ENCODE measurements at regions not wholly inside any gene's neighbourhood (a gene's known extent, or its start where the extent isn't known, plus 50 kb on each side); places are given as distances from the start of the nearest gene placed in this dataset.

DNA sequence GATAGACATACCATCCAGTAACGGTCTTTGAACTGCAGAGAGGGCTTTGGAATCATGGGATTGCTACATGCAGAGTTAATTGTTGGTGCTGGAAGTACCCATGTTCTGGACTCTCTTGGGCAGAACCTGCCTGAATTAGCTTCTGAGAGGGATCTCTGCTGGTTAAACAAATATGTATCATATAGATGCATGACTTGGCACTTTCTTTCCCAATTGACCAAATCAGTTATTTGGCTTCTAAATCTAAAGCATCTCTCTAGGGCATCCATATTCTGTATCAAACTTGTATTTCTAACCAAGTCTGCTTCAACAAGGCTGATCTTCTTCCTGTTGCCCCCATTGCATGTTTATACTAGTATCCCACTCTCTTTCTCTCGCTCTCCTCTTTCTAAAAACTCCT is 336.7 kb upstream of the CELF4 start:
- Histone ChIP-seq H2BK5ac (ENCODE audit: low read length) (no peak overlapping the region), H3K79me1 (ENCODE audit: low read depth, low read length) (no peaks in the 10 kb centered on the region), H2BK12ac (ENCODE audit: low read length) (no peak overlapping the region), H3K4me1 (ENCODE audit: control insufficient read depth in 2 of 2, insufficient read depth in 1 of 2, low read depth in 1 of 2, low read length in 2 of 2) (peaks cover 0 to 2% of the 10 kb centered on the region in 2 donors), H2AFZ (ENCODE audit: low read length) (no peak overlapping the region), H3K4me3 (ENCODE audit: low read length in 2 of 2) (no peak overlapping the region), H3K4me2 (ENCODE audit: insufficient read depth, low read length, poor library complexity, severe bottlenecking) (no peak overlapping the region), H3K27ac (replicated peaks; ENCODE audit: low read length) (no peak overlapping the region), H3K18ac (ENCODE audit: low read length) (no peak overlapping the region), H3K27me3 (ENCODE audit: control insufficient read depth in 3 of 3, insufficient read depth in 3 of 3, low read depth in 1 of 3, low read length in 3 of 3) (no peaks in the 10 kb centered on the region), H3K14ac (ENCODE audit: low read length) (no peak overlapping the region), H4K91ac (ENCODE audit: low read depth, low read length, poor library complexity) (no peak overlapping the region), H2BK120ac (ENCODE audit: low read depth, low read length) (no peak overlapping the region), H3K9ac (ENCODE audit: low read depth, low read length, poor library complexity) (no peak overlapping the region), H3K36me3 (replicated peaks in 1 of 2; ENCODE audit: control insufficient read depth in 2 of 2, insufficient read depth in 2 of 2, low read length in 2 of 2) (no peaks in the 10 kb centered on the region), H2BK15ac (ENCODE audit: low read length) (no peak overlapping the region), H4K8ac (ENCODE audit: low read depth, low read length) (no peak overlapping the region), H3K9me3 (replicated peaks in 1 of 2; ENCODE audit: control insufficient read depth in 2 of 2, insufficient read depth in 1 of 2, low read depth in 1 of 2, low read length in 2 of 2) (no peaks in the 10 kb centered on the region), H3K23ac (ENCODE audit: low read depth, low read length, poor library complexity) (no peak overlapping the region), H3K4ac (ENCODE audit: low read length) (no peak overlapping the region), H2AK5ac (ENCODE audit: low read depth, low read length) (no peak overlapping the region)
- no peak for DNase-seq (ENCODE audit: low spot score)
- WGBS, 2 donors (ENCODE audit: extremely low coverage in 2 of 2, insufficient read length in 2 of 2, insufficient replicate concordance in 1 of 2) = 100% methylated on average over 1 of the region's 2 CpGs; no CpG with 5 or more reads in 1 of the 2 donors

DNA sequence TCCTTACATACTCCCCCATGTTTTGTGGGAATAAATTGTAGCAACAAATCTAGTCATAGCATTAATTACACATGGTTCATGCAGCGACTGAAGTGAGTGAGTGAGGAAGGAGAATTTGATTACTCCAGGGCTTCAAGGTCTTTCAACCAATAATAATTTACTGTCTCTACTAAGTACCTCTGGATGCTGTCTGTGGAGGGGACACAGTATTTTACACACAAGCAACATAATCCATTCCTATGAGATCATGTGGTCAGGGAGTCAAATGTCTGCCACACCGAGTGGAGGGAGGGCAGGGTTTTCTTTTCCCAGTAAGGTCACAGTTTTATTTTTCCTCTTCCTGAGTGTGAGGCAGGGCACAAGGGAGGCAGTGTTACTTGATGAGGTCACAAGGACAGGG is 334.7 kb upstream of the CELF4 start:
- H2BK15ac ChIP-seq (ENCODE audit: low read length) = no peak overlapping the region
- H3K4me3 ChIP-seq (ENCODE audit: low read length in 2 of 2) = no peak overlapping the region
- no peak overlapping the region for H2BK12ac ChIP-seq (ENCODE audit: low read length)
- H2BK120ac ChIP-seq (ENCODE audit: low read depth, low read length) = no peak overlapping the region
- peaks cover 0 to 2% of the 10 kb centered on the region in 2 donors for H3K4me1 ChIP-seq (ENCODE audit: control insufficient read depth in 2 of 2, insufficient read depth in 1 of 2, low read depth in 1 of 2, low read length in 2 of 2)
- H3K4me2 ChIP-seq (ENCODE audit: insufficient read depth, low read length, poor library complexity, severe bottlenecking) = no peak overlapping the region
- no peak overlapping the region for H4K91ac ChIP-seq (ENCODE audit: low read depth, low read length, poor library complexity)
- H4K8ac ChIP-seq (ENCODE audit: low read depth, low read length) = no peak overlapping the region
- no peaks in the 10 kb centered on the region for H3K36me3 ChIP-seq (replicated peaks in 1 of 2; ENCODE audit: control insufficient read depth in 2 of 2, insufficient read depth in 2 of 2, low read length in 2 of 2)
- no peak overlapping the region for H3K27ac ChIP-seq (replicated peaks; ENCODE audit: low read length)
- WGBS, 2 donors (ENCODE audit: extremely low coverage in 2 of 2, insufficient read length in 2 of 2, insufficient replicate concordance in 1 of 2) = no CpG with 5 or more reads among the region's 2 CpGs
- no peak overlapping the region for H3K23ac ChIP-seq (ENCODE audit: low read depth, low read length, poor library complexity)
- no peaks in the 10 kb centered on the region for H3K27me3 ChIP-seq (ENCODE audit: control insufficient read depth in 3 of 3, insufficient read depth in 3 of 3, low read depth in 1 of 3, low read length in 3 of 3)
- H3K18ac ChIP-seq (ENCODE audit: low read length) = no peak overlapping the region
- DNase-seq (ENCODE audit: low spot score) = no peak
- H2BK5ac ChIP-seq (ENCODE audit: low read length) = no peak overlapping the region
- no peaks in the 10 kb centered on the region for H3K9me3 ChIP-seq (replicated peaks in 1 of 2; ENCODE audit: control insufficient read depth in 2 of 2, insufficient read depth in 1 of 2, low read depth in 1 of 2, low read length in 2 of 2)
- no peak overlapping the region for H2AFZ ChIP-seq (ENCODE audit: low read length)
- H3K9ac ChIP-seq (ENCODE audit: low read depth, low read length, poor library complexity) = no peak overlapping the region
- no peak overlapping the region for H3K4ac ChIP-seq (ENCODE audit: low read length)
- no peak overlapping the region for H3K14ac ChIP-seq (ENCODE audit: low read length)
- H2AK5ac ChIP-seq (ENCODE audit: low read depth, low read length) = no peak overlapping the region
- no peaks in the 10 kb centered on the region for H3K79me1 ChIP-seq (ENCODE audit: low read depth, low read length)

DNA sequence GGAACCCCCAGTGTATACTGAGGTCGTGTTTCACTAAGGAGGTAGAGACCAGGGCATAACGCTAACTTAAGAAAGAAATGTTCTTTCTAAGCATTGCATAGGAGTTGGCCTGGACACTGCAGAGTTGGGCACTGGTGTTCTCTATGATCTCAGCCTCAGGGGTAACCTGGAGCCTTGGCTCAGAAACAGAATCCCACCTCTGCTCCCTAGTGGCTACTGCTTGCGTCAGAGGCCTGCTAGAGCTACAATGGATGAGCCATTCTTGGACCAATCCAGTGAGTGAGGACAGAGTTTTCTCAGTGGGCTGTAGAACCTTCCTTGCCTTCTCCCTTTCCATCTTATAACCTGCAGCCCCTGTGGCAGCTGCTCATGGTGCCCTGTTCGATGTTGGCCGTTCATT is 324.4 kb upstream of the CELF4 start:
- no peak overlapping the region for H2AK5ac ChIP-seq (ENCODE audit: low read depth, low read length)
- no peak overlapping the region for H3K9ac ChIP-seq (ENCODE audit: low read depth, low read length, poor library complexity)
- DNase-seq (ENCODE audit: low spot score) = no peak
- H2BK5ac ChIP-seq (ENCODE audit: low read length) = no peak overlapping the region
- H3K4me2 ChIP-seq (ENCODE audit: insufficient read depth, low read length, poor library complexity, severe bottlenecking) = no peak overlapping the region
- no CpG with 5 or more reads among the region's 5 CpGs for WGBS, 2 donors (ENCODE audit: extremely low coverage in 2 of 2, insufficient read length in 2 of 2, insufficient replicate concordance in 1 of 2)
- no peak overlapping the region for H3K4me3 ChIP-seq (ENCODE audit: low read length in 2 of 2)
- H3K4ac ChIP-seq (ENCODE audit: low read length) = no peak overlapping the region
- H3K36me3 ChIP-seq (replicated peaks in 1 of 2; ENCODE audit: control insufficient read depth in 2 of 2, insufficient read depth in 2 of 2, low read length in 2 of 2) = no peaks in the 10 kb centered on the region
- H3K27me3 ChIP-seq (ENCODE audit: control insufficient read depth in 3 of 3, insufficient read depth in 3 of 3, low read depth in 1 of 3, low read length in 3 of 3) = no peaks in the 10 kb centered on the region
- H3K18ac ChIP-seq (ENCODE audit: low read length) = no peak overlapping the region
- H3K23ac ChIP-seq (ENCODE audit: low read depth, low read length, poor library complexity) = no peak overlapping the region
- H2AFZ ChIP-seq (ENCODE audit: low read length) = no peak overlapping the region
- H3K4me1 ChIP-seq (ENCODE audit: control insufficient read depth in 2 of 2, insufficient read depth in 1 of 2, low read depth in 1 of 2, low read length in 2 of 2) = peaks cover 0 to 5% of the 10 kb centered on the region in 2 donors
- H3K14ac ChIP-seq (ENCODE audit: low read length) = no peak overlapping the region
- H2BK120ac ChIP-seq (ENCODE audit: low read depth, low read length) = no peak overlapping the region
- H3K79me1 ChIP-seq (ENCODE audit: low read depth, low read length) = no peaks in the 10 kb centered on the region
- H3K9me3 ChIP-seq (replicated peaks in 1 of 2; ENCODE audit: control insufficient read depth in 2 of 2, insufficient read depth in 1 of 2, low read depth in 1 of 2, low read length in 2 of 2) = no peaks in the 10 kb centered on the region
- no peak overlapping the region for H2BK15ac ChIP-seq (ENCODE audit: low read length)
- no peak overlapping the region for H4K91ac ChIP-seq (ENCODE audit: low read depth, low read length, poor library complexity)
- H3K27ac ChIP-seq (replicated peaks; ENCODE audit: low read length) = no peak overlapping the region
- no peak overlapping the region for H4K8ac ChIP-seq (ENCODE audit: low read depth, low read length)
- H2BK12ac ChIP-seq (ENCODE audit: low read length) = no peak overlapping the region

DNA sequence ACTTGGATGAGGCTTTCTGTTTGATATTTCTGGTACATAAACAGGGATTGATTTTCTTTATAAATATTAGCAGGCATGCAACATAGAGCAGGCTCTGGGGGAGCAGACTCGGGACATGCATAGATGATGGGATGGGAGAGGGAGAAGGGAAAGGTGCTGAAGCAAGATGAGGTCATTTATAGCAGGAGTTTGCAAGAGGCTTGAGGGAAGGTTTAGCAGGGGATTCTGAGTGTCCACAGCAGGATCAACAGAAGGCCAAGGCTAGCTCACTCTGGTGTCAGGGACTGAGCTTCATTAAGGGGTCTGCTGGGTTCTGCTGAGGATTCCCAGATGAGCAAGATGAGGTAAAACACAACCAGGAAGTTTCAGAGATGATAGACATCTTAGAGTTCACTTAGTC is 309.1 kb upstream of the CELF4 start:
- Histone ChIP-seq H3K4me1 (ENCODE audit: control insufficient read depth in 2 of 2, insufficient read depth in 1 of 2, low read depth in 1 of 2, low read length in 2 of 2) (peaks cover 0 to 9% of the 10 kb centered on the region in 2 donors), H3K79me1 (ENCODE audit: low read depth, low read length) (no peaks in the 10 kb centered on the region), H3K14ac (ENCODE audit: low read length) (no peak overlapping the region), H3K23ac (ENCODE audit: low read depth, low read length, poor library complexity) (no peak overlapping the region), H3K4me3 (ENCODE audit: low read length in 2 of 2) (no peak overlapping the region), H3K9me3 (replicated peaks in 1 of 2; ENCODE audit: control insufficient read depth in 2 of 2, insufficient read depth in 1 of 2, low read depth in 1 of 2, low read length in 2 of 2) (no peaks in the 10 kb centered on the region), H2BK120ac (ENCODE audit: low read depth, low read length) (no peak overlapping the region), H3K27ac (replicated peaks; ENCODE audit: low read length) (no peak overlapping the region), H2BK12ac (ENCODE audit: low read length) (no peak overlapping the region), H3K4ac (ENCODE audit: low read length) (no peak overlapping the region), H3K9ac (ENCODE audit: low read depth, low read length, poor library complexity) (no peak overlapping the region), H3K4me2 (ENCODE audit: insufficient read depth, low read length, poor library complexity, severe bottlenecking) (no peak overlapping the region), H2BK5ac (ENCODE audit: low read length) (no peak overlapping the region), H3K27me3 (ENCODE audit: control insufficient read depth in 3 of 3, insufficient read depth in 3 of 3, low read depth in 1 of 3, low read length in 3 of 3) (no peaks in the 10 kb centered on the region), H2AFZ (ENCODE audit: low read length) (no peak overlapping the region), H4K8ac (ENCODE audit: low read depth, low read length) (no peak overlapping the region), H3K36me3 (replicated peaks in 1 of 2; ENCODE audit: control insufficient read depth in 2 of 2, insufficient read depth in 2 of 2, low read length in 2 of 2) (no peaks in the 10 kb centered on the region), H2AK5ac (ENCODE audit: low read depth, low read length) (no peak overlapping the region), H2BK15ac (ENCODE audit: low read length) (no peak overlapping the region), H4K91ac (ENCODE audit: low read depth, low read length, poor library complexity) (no peak overlapping the region), H3K18ac (ENCODE audit: low read length) (no peak overlapping the region)
- DNase-seq (ENCODE audit: low spot score) = no peak
- no CpG with 5 or more reads among the region's 1 CpG for WGBS, 2 donors (ENCODE audit: extremely low coverage in 2 of 2, insufficient read length in 2 of 2, insufficient replicate concordance in 1 of 2)

Measured in neuronal stem cell (in vitro differentiated cells).